ENCODE measurements at regions not wholly inside any gene's neighbourhood (a gene's known extent, or its start where the extent isn't known, plus 50 kb on each side); places are given as distances from the start of the nearest gene placed in this dataset.

- TF ChIP-seq POLR2A (IDR thresholded peaks at IDR 0.05), result no peak
- TF ChIP-seq, protein P1, sequence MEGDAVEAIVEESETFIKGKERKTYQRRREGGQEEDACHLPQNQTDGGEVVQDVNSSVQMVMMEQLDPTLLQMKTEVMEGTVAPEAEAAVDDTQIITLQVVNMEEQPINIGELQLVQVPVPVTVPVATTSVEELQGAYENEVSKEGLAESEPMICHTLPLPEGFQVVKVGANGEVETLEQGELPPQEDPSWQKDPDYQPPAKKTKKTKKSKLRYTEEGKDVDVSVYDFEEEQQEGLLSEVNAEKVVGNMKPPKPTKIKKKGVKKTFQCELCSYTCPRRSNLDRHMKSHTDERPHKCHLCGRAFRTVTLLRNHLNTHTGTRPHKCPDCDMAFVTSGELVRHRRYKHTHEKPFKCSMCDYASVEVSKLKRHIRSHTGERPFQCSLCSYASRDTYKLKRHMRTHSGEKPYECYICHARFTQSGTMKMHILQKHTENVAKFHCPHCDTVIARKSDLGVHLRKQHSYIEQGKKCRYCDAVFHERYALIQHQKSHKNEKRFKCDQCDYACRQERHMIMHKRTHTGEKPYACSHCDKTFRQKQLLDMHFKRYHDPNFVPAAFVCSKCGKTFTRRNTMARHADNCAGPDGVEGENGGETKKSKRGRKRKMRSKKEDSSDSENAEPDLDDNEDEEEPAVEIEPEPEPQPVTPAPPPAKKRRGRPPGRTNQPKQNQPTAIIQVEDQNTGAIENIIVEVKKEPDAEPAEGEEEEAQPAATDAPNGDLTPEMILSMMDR (IDR thresholded peaks at IDR 0.05), result peak in 1 of 6 experiments; percentile 16
Measured at GRCh38 chr2:7111626-7112025, 194.4 kb downstream of the RNF144A start.
